ENCODE measurements at regions not wholly inside any gene's neighbourhood (a gene's known extent, or its start where the extent isn't known, plus 50 kb on each side); places are given as distances from the start of the nearest gene placed in this dataset.

DNA sequence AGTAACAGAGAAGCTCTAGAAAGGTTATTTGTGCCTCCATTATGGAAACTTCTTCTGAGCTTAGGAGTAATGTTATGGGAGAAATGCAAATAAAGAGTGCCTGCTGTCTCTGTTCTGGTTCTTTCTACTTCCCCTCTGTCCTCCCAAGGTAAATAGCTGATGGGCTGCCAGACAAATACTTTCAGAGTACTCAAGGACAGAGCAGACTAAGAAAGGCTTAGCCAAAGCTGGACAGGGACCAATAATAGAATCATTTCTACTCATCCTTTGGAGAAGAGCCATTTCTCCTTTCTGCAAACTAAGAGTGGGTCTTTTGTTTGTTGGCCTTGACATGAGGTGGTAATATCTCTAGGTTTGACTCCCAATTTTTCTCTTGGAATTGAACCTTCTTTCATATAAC is 136.1 kb downstream of the MID1IP1 start:
- H3K27ac ChIP-seq: no peak overlapping the region
- intact Hi-C loops (cut with DNase I): no loop called here
- no peak for DNase-seq
- no peaks in the 10 kb centered on the region for H3K36me3 ChIP-seq
- no peaks in the 10 kb centered on the region for H3K27me3 ChIP-seq
- no peaks in the 10 kb centered on the region for H3K4me1 ChIP-seq
- TF ChIP-seq POLR2A (IDR thresholded peaks at IDR 0.05): no peak
- TF ChIP-seq, protein P1, sequence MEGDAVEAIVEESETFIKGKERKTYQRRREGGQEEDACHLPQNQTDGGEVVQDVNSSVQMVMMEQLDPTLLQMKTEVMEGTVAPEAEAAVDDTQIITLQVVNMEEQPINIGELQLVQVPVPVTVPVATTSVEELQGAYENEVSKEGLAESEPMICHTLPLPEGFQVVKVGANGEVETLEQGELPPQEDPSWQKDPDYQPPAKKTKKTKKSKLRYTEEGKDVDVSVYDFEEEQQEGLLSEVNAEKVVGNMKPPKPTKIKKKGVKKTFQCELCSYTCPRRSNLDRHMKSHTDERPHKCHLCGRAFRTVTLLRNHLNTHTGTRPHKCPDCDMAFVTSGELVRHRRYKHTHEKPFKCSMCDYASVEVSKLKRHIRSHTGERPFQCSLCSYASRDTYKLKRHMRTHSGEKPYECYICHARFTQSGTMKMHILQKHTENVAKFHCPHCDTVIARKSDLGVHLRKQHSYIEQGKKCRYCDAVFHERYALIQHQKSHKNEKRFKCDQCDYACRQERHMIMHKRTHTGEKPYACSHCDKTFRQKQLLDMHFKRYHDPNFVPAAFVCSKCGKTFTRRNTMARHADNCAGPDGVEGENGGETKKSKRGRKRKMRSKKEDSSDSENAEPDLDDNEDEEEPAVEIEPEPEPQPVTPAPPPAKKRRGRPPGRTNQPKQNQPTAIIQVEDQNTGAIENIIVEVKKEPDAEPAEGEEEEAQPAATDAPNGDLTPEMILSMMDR (IDR thresholded peaks at IDR 0.05): no peak
- H3K9me3 ChIP-seq: no peaks in the 10 kb centered on the region
- no peak overlapping the region for H3K4me3 ChIP-seq (replicated peaks in 1 of 3)

DNA sequence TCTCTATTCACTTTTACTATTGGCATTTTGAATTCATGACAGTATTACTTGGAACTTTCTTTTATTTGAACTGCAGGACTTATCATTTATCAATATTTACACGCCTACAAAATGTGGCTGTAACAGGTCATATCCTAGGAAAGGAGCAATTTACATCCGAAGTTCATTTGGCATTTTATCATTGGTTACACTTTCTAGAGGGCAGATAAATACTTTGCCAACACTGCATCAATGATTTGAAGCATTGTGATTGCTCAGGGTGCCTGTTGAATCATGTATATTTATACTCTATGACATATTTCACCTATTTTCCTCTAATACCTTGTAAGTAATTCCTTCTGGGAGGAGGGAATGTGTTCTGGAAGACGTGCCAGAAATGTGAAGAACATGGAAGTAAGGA is 136.7 kb downstream of the MID1IP1 start:
- Histone ChIP-seq H3K36me3 (no peaks in the 10 kb centered on the region), H3K27ac (no peak overlapping the region), H3K4me3 (replicated peaks in 1 of 3) (no peak overlapping the region), H3K27me3 (no peaks in the 10 kb centered on the region), H3K9me3 (no peaks in the 10 kb centered on the region), H3K4me1 (no peaks in the 10 kb centered on the region)
- no peak for TF ChIP-seq POLR2A (IDR thresholded peaks at IDR 0.05)
- TF ChIP-seq, protein P1 (IDR thresholded peaks at IDR 0.05): no peak
- no peak for DNase-seq
- 89% methylated on average over 3 of the region's 3 CpGs for WGBS, 2 donors
- intact Hi-C loops (cut with DNase I): no loop called here

DNA sequence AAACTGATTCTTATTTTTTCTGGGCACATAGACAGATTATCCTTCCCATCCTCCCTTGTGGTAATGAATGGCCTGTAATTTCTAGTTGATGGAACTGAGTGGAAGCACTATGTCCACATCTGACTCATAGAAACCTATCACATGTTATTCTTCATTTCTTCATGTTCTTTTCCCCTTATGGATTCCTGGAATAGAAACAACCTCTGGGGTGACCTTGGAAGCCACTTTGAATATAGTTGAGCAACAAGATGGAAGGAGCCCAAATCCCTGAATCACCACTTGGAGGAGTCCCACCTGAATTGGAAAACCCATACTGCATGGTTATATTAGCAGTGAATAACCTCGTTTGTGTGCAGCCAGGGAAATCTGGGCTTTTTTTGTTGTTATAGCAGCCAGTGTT is 137.8 kb downstream of the MID1IP1 start:
- intact Hi-C loops (cut with DNase I): no loop called here
- H3K4me3 ChIP-seq (replicated peaks in 1 of 3): no peak overlapping the region
- H3K4me1 ChIP-seq: no peaks in the 10 kb centered on the region
- WGBS, 2 donors: 13 to 43% methylated on average over 1 of the region's 1 CpG
- TF ChIP-seq POLR2A (IDR thresholded peaks at IDR 0.05): no peak
- TF ChIP-seq, protein P1 (IDR thresholded peaks at IDR 0.05): no peak
- no peak for DNase-seq
- H3K36me3 ChIP-seq: no peaks in the 10 kb centered on the region
- no peak overlapping the region for H3K27ac ChIP-seq
- no peaks in the 10 kb centered on the region for H3K27me3 ChIP-seq
- H3K9me3 ChIP-seq: no peaks in the 10 kb centered on the region

DNA sequence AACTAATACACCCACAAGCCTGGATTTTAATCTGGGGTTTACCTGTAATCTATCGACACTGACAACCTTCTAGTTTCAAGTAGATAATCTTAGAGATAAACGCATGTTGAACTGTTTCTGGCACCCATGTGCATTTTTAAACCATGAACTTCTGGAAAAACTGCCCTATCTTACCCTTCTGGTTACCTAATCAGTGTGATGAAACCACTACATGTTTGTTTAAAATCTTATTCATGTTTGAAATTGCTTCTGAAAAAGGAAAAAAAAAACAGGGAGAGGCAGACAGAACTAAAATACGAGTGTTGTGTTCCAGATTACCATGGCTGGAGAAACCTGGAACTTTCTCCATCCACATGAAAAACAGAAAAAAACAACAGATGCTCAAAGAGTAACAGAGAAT is 139.3 kb downstream of the MID1IP1 start:
- H3K9me3 ChIP-seq: no peaks in the 10 kb centered on the region
- no peaks in the 10 kb centered on the region for H3K27me3 ChIP-seq
- intact Hi-C loops (cut with DNase I): no loop called here
- H3K27ac ChIP-seq: no peak overlapping the region
- no peak for DNase-seq
- no peak for TF ChIP-seq POLR2A (IDR thresholded peaks at IDR 0.05)
- TF ChIP-seq, protein P1 (IDR thresholded peaks at IDR 0.05): no peak
- no peaks in the 10 kb centered on the region for H3K36me3 ChIP-seq
- WGBS, 2 donors: 91 to 95% methylated on average over 3 of the region's 3 CpGs
- no peak overlapping the region for H3K4me3 ChIP-seq (replicated peaks in 1 of 3)
- H3K4me1 ChIP-seq: no peaks in the 10 kb centered on the region

DNA sequence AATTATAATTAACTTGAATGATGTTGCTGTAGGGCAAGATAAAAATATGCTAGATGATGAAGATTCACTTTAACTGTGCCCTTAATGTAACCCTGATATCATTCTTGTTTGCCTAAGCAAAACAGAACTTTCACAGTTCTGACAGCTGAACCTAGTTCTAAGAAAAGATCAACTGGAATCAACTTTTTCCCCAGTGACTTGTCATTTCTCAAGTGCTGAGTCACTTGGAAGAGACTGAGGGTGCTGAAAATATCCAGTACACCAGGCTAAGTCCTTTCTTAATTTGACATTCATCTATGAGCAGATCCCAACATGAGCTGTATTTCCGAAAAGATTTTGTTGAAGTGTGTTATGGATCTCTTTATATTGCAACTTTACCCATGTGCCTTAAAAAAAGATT is 140.4 kb downstream of the MID1IP1 start:
- no peaks in the 10 kb centered on the region for H3K9me3 ChIP-seq
- intact Hi-C loops (cut with DNase I): no loop called here
- no peak for DNase-seq
- no peak overlapping the region for H3K27ac ChIP-seq
- no peak overlapping the region for H3K4me3 ChIP-seq (replicated peaks in 1 of 3)
- no peaks in the 10 kb centered on the region for H3K36me3 ChIP-seq
- 81 to 93% methylated on average over 1 of the region's 1 CpG for WGBS, 2 donors
- TF ChIP-seq, protein P1 (IDR thresholded peaks at IDR 0.05): no peak
- TF ChIP-seq POLR2A (IDR thresholded peaks at IDR 0.05): no peak
- no peaks in the 10 kb centered on the region for H3K27me3 ChIP-seq
- no peaks in the 10 kb centered on the region for H3K4me1 ChIP-seq

All from thyroid gland (tissue), 4 donors.